ENCODE measurements at regions not wholly inside any gene's neighbourhood (a gene's known extent, or its start where the extent isn't known, plus 50 kb on each side); places are given as distances from the start of the nearest gene placed in this dataset.

DNA sequence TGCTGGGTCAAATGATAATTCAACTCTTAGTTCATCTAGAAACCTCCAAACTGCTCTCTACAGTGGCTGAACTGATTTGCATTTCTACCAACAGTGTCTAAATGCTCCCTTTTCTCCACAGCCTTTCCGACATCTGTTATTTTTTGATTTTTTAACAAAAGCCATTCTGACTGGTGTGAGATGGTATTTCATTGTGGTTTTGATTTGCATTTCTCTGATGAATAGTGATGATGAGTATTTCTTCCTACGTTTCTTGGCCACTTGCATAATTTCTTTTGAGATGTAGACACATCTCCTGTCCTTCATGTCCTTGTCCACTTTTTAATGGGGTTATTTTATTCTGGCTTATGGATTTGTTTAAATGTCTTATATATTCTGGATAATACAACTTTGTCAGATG lies 298.2 kb upstream of the ARSJ start:
- TF ChIP-seq, protein P1, sequence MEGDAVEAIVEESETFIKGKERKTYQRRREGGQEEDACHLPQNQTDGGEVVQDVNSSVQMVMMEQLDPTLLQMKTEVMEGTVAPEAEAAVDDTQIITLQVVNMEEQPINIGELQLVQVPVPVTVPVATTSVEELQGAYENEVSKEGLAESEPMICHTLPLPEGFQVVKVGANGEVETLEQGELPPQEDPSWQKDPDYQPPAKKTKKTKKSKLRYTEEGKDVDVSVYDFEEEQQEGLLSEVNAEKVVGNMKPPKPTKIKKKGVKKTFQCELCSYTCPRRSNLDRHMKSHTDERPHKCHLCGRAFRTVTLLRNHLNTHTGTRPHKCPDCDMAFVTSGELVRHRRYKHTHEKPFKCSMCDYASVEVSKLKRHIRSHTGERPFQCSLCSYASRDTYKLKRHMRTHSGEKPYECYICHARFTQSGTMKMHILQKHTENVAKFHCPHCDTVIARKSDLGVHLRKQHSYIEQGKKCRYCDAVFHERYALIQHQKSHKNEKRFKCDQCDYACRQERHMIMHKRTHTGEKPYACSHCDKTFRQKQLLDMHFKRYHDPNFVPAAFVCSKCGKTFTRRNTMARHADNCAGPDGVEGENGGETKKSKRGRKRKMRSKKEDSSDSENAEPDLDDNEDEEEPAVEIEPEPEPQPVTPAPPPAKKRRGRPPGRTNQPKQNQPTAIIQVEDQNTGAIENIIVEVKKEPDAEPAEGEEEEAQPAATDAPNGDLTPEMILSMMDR (IDR thresholded peaks at IDR 0.05): no peak
- TF ChIP-seq POLR2A (IDR thresholded peaks at IDR 0.05): no peak

Measured in adrenal gland (tissue), 5 donors.